Smooth muscle cell (in vitro differentiated cells): ENCODE measurements at regions not wholly inside any gene's neighbourhood (a gene's known extent, or its start where the extent isn't known, plus 50 kb on each side); places are given as distances from the start of the nearest gene placed in this dataset.

ENCODE experiments used
- DNase-seq: peaks from one replicate; lab custom pipeline; 2025; ENCODE audit not compliant: unreplicated experiment; lab: John Stamatoyannopoulos, UW
- H2AFZ ChIP-seq: fragments of 200-600 bp; sonication (generic); 2 replicates; pipeline ENCODE4 v1.6.0; 2016; ENCODE audit warnings: antibody characterized with exemption, low read depth, mild to moderate bottlenecking
- H3F3A ChIP-seq: fragments of 200-600 bp; sonication (generic); 2 replicates; pipeline ENCODE4 v1.6.0; 2017; ENCODE audit warnings: antibody characterized with exemption, low read depth
- H3K27ac ChIP-seq: fragments of 200-600 bp; sonication (generic); 2 replicates; pipeline ENCODE4 v1.5.1; 2016; ENCODE audit warnings: low read depth, mild to moderate bottlenecking
- H3K27me3 ChIP-seq: fragments of 200-600 bp; sonication (generic); 2 replicates; pipeline ENCODE4 v1.6.1; 2016; ENCODE audit warnings: low read depth, mild to moderate bottlenecking
- H3K36me3 ChIP-seq: fragments of 200-600 bp; sonication (generic); 2 replicates; pipeline ENCODE4 v1.5.1; 2016; ENCODE audit warnings: low read depth
- H3K4me1 ChIP-seq: fragments of 200-600 bp; sonication (generic); 2 replicates; pipeline ENCODE4 v1.5.1; 2016; ENCODE audit warnings: low read depth
- H3K4me2 ChIP-seq: fragments of 200-600 bp; sonication (generic); 2 replicates; pipeline ENCODE4 v1.6.0; 2016; ENCODE audit warnings: mild to moderate bottlenecking
- H3K4me3 ChIP-seq: fragments of 200-600 bp; sonication (generic); 2 replicates; pipeline ENCODE4 v1.5.1; 2016; ENCODE audit warnings: mild to moderate bottlenecking
- H3K79me2 ChIP-seq: fragments of 200-600 bp; sonication (generic); 2 replicates; pipeline ENCODE4 v1.6.0; 2016; ENCODE audit warnings: low read depth, mild to moderate bottlenecking
- H3K9ac ChIP-seq: fragments of 200-600 bp; sonication (generic); 2 replicates; pipeline ENCODE4 v1.6.0; 2016; ENCODE audit warnings: low read depth
- H3K9me3 ChIP-seq: fragments of 200-600 bp; sonication (generic); replicated peaks from 2 replicates; pipeline ENCODE4 v1.5.1; 2016; ENCODE audit warnings: low read depth
- H4K20me1 ChIP-seq: fragments of 200-600 bp; sonication (generic); 2 replicates; pipeline ENCODE4 v1.6.0; 2016; ENCODE audit warnings: low read depth
- CTCF ChIP-seq: fragments of 200-600 bp; sonication (generic); IDR thresholded peaks from 2 replicates; pipeline ENCODE4 v1.5.1; 2017; ENCODE audit warnings: borderline replicate concordance, mild to moderate bottlenecking, antibody characterized with exemption; ENCODE audit not compliant: insufficient read depth, poor library complexity, severe bottlenecking
- WGBS: methylation state at CpG from one replicate; pipeline ENCODE4 v1.1.7; 2016; ENCODE audit warnings: low lambda C conversion rate; 5-methylcytosine and 5-hydroxymethylcytosine counted together

GRCh38 chr6:120960761-120961160 is 373.5 kb downstream of the TBC1D32 start:
- H3K9me3 ChIP-seq: no peaks in the 10 kb centered on the region
- no peak overlapping the region for H3K4me3 ChIP-seq
- no peaks in the 10 kb centered on the region for H3K4me1 ChIP-seq
- no peaks in the 10 kb centered on the region for H3K36me3 ChIP-seq
- H3K27me3 ChIP-seq: no peaks in the 10 kb centered on the region
- no peaks in the 10 kb centered on the region for H3K79me2 ChIP-seq
- no peak overlapping the region for H3K4me2 ChIP-seq
- no peaks in the 10 kb centered on the region for H4K20me1 ChIP-seq
- H3F3A ChIP-seq: no peaks in the 10 kb centered on the region
- no peak overlapping the region for H3K27ac ChIP-seq
- no peak for DNase-seq
- no peak overlapping the region for H2AFZ ChIP-seq
- no peak for TF ChIP-seq CTCF
- 97% methylated on average over 1 of the region's 1 CpG for WGBS
- no peak overlapping the region for H3K9ac ChIP-seq

GRCh38 chr6:120954111-120954510 is 380.2 kb downstream of the TBC1D32 start:
- no peak overlapping the region for H3K4me2 ChIP-seq
- no peaks in the 10 kb centered on the region for H3K27me3 ChIP-seq
- no peak overlapping the region for H2AFZ ChIP-seq
- H3K4me3 ChIP-seq: no peak overlapping the region
- H3K9me3 ChIP-seq: no peaks in the 10 kb centered on the region
- no peak overlapping the region for H3K27ac ChIP-seq
- WGBS: 50% methylated on average over 1 of the region's 1 CpG
- peaks cover 6% of the 10 kb centered on the region for H3K4me1 ChIP-seq
- TF ChIP-seq CTCF: no peak
- no peaks in the 10 kb centered on the region for H3K79me2 ChIP-seq
- no peak overlapping the region for H3K9ac ChIP-seq
- no peak for DNase-seq
- no peaks in the 10 kb centered on the region for H3F3A ChIP-seq
- no peaks in the 10 kb centered on the region for H4K20me1 ChIP-seq
- no peaks in the 10 kb centered on the region for H3K36me3 ChIP-seq

GRCh38 chr6:120951258-120951657 is 383.0 kb downstream of the TBC1D32 start:
- no peaks in the 10 kb centered on the region for H3F3A ChIP-seq
- no peak overlapping the region for H3K4me3 ChIP-seq
- no peak overlapping the region for H3K27ac ChIP-seq
- H3K9ac ChIP-seq: no peak overlapping the region
- 35% methylated on average over 3 of the region's 3 CpGs for WGBS
- H3K27me3 ChIP-seq: no peaks in the 10 kb centered on the region
- H3K36me3 ChIP-seq: no peaks in the 10 kb centered on the region
- peaks cover 6% of the 10 kb centered on the region for H3K4me1 ChIP-seq
- H2AFZ ChIP-seq: peak overlapping the region; percentile 21
- H4K20me1 ChIP-seq: no peaks in the 10 kb centered on the region
- no peak overlapping the region for H3K4me2 ChIP-seq
- no peak for TF ChIP-seq CTCF
- no peaks in the 10 kb centered on the region for H3K79me2 ChIP-seq
- no peaks in the 10 kb centered on the region for H3K9me3 ChIP-seq
- DNase-seq: no peak

GRCh38 chr6:120947111-120947510 is 387.2 kb downstream of the TBC1D32 start:
- no peak for DNase-seq
- no peak overlapping the region for H3K9ac ChIP-seq
- H3K27me3 ChIP-seq: no peaks in the 10 kb centered on the region
- H3K79me2 ChIP-seq: no peaks in the 10 kb centered on the region
- WGBS: 7% methylated on average over 1 of the region's 1 CpG
- no peaks in the 10 kb centered on the region for H3K36me3 ChIP-seq
- no peaks in the 10 kb centered on the region for H4K20me1 ChIP-seq
- no peak overlapping the region for H2AFZ ChIP-seq
- no peaks in the 10 kb centered on the region for H3K4me1 ChIP-seq
- H3K4me2 ChIP-seq: no peak overlapping the region
- H3K9me3 ChIP-seq: no peaks in the 10 kb centered on the region
- no peak for TF ChIP-seq CTCF
- no peak overlapping the region for H3K27ac ChIP-seq
- no peaks in the 10 kb centered on the region for H3F3A ChIP-seq
- no peak overlapping the region for H3K4me3 ChIP-seq
